ENCODE measurements at regions not wholly inside any gene's neighbourhood (a gene's known extent, or its start where the extent isn't known, plus 50 kb on each side); places are given as distances from the start of the nearest gene placed in this dataset.

- TF ChIP-seq CTCF (IDR thresholded peaks at IDR 0.05; ENCODE audit: extremely low read depth in 1 of 2, insufficient read depth in 1 of 2, low read depth in 1 of 2, low read length in 2 of 2) (no peak), POLR2A (IDR thresholded peaks at IDR 0.05; ENCODE audit: low read depth, low read length) (no peak)
Observed at GRCh38 chr5:2011481-2012411, 129.0 kb upstream of the IRX4 start.

Data from endothelial cell of umbilical vein (primary cell).